GM12873 (cell line): ENCODE measurements at regions not wholly inside any gene's neighbourhood (a gene's known extent, or its start where the extent isn't known, plus 50 kb on each side); places are given as distances from the start of the nearest gene placed in this dataset.

Source experiments
- TF ChIP-seq, protein P1 (sequence below): IDR thresholded peaks from 2 replicates; pipeline ENCODE4 v1.5.1; 2012; ENCODE audit warnings: low read depth, mild to moderate bottlenecking, moderate library complexity, low read length, control low read depth; ENCODE audit not compliant: insufficient read depth; ENCODE audit errors: missing control alignments

- TF ChIP-seq, protein P1, sequence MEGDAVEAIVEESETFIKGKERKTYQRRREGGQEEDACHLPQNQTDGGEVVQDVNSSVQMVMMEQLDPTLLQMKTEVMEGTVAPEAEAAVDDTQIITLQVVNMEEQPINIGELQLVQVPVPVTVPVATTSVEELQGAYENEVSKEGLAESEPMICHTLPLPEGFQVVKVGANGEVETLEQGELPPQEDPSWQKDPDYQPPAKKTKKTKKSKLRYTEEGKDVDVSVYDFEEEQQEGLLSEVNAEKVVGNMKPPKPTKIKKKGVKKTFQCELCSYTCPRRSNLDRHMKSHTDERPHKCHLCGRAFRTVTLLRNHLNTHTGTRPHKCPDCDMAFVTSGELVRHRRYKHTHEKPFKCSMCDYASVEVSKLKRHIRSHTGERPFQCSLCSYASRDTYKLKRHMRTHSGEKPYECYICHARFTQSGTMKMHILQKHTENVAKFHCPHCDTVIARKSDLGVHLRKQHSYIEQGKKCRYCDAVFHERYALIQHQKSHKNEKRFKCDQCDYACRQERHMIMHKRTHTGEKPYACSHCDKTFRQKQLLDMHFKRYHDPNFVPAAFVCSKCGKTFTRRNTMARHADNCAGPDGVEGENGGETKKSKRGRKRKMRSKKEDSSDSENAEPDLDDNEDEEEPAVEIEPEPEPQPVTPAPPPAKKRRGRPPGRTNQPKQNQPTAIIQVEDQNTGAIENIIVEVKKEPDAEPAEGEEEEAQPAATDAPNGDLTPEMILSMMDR: no peak
Measured at GRCh38 chr12:4145990-4146859, 127.3 kb upstream of the CCND2 start.

GRCh38 chr12:4144676-4145075, 128.9 kb upstream of the CCND2 start:
- TF ChIP-seq, protein P1: no peak

GRCh38 chr12:4143896-4144295, 129.7 kb upstream of the CCND2 start:
- TF ChIP-seq, protein P1: peak; percentile 40

- TF ChIP-seq, protein P1: no peak
Measured at GRCh38 chr12:4141348-4142270, 132.0 kb upstream of the CCND2 start.

DNA sequence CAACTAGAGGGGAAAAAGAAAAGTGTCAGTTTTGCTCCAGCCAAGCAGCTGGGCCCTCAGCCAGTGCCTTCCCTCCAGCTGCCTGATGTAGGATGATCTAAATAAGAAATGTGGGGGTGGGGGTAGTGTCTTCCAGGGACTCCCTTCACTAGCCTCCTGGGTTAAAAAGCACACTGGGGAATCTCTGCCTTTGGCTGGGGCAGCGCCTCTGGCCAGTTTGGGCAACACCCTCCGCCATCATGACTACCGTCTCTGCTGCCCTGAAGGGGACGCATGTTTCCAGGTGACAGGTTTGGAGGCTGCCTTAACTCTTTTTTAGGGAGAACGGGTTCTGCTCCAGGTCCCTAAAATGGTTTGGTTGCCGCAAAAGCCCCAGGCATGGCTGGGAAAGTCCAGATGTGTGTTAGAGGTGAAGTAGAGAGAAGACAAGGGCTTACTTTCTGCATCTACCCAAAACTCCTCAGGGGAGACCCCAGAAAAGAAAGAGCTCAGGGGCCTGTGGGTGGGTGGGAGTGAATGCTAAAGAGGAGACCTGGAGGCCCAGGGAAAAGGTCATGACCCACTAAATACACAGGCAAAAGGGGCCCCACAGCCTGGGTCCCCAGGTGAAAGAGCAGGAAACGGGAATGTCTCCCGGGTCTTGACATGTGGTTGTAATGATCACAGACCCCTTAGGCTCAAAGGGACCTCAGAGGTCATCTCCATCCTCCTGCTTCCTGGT, 132.8 kb upstream of the CCND2 start:
- TF ChIP-seq, protein P1: no peak

- TF ChIP-seq, protein P1: no peak
Measured at GRCh38 chr12:4139191-4139590, 134.4 kb upstream of the CCND2 start.
